HG03196 (cell line): ENCODE measurements at regions not wholly inside any gene's neighbourhood (a gene's known extent, or its start where the extent isn't known, plus 50 kb on each side); places are given as distances from the start of the nearest gene placed in this dataset.

Experiments used
- ATAC-seq: cut with Tn5 transposase; IDR thresholded peaks from one replicate; pipeline ENCODE4 v1.9.1; 2021; ENCODE audit not compliant: unreplicated experiment

DNA sequence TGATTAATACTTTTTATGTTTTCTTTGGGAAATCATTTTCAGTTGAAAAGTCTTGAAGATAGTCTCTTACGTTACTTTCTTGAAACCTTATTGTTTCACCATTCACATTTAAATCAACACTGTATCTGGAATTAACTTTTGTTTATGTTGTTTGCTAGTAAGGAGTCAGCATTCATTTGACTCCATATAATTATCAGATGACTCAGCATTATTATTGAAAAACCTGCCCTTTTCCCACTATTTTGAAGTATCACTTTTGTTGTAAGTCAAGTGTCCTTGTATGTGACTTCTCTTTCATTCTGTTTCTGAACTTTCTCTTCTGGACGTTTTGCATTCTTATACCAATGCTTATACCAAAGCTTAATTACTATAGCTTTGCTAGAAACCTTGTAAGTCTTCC lies 186.1 kb upstream of the KLF12 start:
- ATAC-seq, result no peak

DNA sequence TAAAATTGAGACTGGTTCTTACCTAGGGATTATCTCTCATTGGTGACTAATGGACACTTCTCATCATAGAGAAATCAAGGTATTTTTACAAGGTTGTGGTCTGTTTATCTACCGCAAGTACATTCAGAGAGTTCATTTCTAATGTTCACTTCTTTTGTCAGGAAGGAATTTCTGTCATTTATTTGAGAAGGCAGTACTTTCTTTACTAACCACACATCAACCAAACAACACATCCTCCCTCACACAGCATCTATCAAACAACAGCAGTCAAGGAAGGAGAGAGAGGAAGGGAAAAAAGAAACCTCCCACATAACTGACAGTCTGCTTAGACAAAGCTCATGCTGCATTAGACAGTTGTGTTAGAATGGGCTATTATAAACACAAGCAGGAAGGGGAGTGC lies 182.3 kb upstream of the KLF12 start:
- ATAC-seq, result no peak

DNA sequence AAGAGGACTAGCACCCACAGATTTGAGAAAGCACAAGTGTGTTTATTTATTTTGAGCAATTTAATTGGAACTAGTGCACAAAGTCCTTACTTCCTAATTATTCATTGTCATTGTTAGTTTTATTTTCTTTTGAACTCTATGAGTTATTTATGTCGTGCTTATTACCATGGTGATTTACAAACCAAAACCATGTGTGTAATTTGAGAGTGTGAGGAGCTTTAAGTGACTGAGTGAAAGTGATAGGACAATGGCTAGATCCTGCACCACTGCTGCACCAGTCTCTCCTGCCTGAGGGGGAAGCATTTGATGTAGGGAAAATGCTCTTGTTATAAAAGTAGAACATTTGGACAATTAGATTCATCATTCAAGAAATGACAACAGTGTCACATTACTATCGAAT lies 172.3 kb upstream of the KLF12 start:
- ATAC-seq, result no peak

DNA sequence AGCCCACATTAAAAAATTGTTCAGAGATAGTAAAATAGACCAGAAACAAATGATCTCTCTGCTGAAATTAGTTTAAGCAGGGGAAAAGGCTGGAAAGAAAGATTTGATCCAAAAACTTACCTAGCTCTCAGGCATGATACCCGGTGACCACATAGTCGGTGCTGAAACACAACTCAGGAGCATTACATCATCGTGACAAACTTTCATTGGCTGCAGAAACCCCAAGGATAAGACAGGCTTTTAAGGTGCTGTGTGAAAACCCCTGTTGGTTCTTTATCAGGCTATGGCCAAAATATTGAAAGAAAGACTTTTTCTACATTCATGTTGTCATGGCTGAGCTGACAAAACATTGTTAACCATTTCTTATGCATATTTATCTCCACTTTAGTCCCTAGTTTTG lies 171.7 kb upstream of the KLF12 start:
- no peak for ATAC-seq

DNA sequence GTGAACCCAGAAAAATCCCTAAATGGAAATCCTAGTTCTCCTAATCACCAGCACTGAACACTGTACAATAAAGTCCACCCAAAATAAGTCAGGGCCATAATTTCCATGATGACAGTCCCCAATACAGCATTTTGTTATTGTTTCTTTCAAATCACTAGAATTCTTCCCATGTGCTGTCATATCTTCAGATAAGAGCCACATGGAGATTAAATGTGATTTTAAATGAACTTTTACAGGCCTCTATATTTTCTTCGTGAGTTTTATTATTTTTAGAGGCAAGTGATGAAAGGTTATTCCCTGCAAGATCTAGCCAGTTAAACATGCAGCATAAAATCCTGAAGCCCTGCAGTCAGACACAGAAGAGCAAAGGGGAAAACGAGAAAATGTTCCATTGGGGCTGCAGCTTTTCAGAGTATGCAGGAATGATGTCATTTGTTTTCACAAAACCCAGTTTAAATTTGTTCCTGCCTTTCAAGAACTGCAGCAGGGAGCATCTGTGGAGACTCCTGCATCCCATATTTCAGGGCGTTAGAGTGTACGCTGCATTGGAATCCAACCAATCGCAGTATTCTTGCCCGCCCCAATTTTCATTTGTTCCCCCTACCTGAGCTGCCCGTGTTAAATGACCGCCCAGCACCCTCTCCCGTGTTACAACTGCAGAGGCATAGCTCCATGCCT lies 167.2 kb upstream of the KLF12 start:
- ATAC-seq, result no peak

DNA sequence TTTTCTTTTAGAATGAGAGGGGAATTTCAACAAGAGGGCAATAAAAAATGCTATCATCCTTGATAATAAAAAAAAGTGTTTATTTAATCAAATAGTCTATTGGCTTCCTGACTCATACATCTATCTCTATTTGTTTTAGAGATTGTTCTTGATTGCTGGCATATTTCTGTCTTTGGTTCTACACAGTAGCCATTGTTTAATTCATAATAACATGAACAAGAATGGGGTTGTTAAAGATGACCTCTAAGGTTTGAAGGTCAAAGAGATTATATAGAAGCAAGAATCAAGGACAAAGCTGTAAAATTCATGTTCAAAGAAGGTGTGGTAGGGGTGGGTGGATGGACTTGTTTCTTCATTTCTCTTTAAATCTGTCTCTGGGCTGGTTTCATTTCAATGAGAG lies 166.0 kb upstream of the KLF12 start:
- ATAC-seq, result no peak

DNA sequence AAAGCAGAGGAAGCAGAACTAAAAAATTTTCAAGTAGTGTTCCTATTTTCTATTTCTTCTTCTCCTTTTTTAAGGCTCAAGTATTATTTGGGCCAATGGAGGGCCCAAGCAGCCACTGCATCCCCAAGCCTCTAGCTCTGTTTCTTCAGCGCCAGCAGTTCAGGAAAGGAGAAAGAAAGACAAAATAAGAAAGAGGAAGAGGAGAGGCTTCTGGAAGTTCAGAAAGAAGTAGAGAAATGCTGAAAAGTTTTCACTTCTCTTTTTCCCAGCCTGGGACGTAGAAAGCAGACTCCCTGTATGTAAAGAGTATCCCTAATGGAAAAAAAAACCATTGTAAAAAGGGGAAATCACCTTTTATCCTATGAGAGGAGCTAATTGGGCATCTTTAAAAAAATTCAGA lies 165.5 kb upstream of the KLF12 start:
- ATAC-seq, result no peak

DNA sequence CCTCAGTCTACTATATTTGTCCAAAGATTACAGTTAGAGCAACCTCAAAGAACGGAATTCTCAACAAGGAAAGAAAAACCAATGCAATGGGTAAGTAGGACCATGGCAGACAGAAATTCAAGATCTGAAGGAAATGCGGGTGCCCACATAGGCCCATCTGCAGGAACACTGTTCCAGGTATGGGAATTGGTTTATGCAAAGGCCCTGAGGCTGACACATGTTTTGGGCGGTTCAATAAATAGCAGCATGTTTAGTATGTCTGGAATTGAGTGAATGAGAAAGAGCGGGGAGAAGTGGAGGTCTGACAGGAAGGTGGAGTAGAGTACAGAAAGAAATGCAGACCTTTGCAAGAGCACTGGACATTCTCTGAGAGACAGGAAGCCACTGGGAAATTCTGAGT lies 164.7 kb upstream of the KLF12 start:
- ATAC-seq, result no peak

DNA sequence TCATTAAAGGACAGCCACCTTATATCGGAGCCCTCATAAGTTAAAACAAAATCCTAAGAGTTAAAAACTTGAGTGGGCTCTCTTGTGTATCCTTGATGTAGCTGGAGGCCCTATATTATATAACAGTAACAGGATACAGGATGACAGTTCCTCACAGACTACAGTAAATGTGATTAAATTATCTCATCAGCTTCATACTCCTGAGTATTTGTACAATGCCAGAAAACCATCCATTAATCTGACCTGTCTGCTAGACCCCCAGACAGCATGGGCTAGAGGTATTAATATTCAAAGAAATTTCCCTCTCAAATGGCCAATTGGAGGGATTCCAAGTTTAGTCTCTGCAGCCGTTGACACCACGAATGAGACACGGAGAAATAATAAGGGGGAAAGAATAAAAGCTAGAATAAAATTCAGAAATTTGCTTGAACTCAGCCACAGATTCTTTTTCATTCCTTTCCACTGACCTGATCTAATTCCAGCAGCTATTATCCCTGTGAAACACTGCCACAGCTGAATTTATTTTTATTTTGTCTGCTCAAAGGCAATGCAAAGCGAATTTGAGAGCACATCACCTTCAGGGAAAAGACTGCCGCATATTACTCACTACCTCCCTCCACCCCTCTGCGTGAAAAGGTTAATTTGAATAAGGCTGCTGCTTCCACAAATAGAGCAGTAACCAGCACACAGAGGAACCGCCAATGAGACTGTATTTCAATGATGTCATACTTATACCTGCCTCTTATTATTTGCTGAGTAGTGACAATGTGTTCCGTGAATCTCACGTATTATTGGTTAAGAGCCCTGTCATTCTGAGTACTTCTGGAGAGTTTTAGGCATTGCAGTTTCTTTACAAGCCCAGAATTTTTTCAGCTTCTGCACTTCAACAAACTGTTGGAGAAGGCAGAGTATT lies 155.9 kb upstream of the KLF12 start:
- ATAC-seq, result peak; percentile 45

DNA sequence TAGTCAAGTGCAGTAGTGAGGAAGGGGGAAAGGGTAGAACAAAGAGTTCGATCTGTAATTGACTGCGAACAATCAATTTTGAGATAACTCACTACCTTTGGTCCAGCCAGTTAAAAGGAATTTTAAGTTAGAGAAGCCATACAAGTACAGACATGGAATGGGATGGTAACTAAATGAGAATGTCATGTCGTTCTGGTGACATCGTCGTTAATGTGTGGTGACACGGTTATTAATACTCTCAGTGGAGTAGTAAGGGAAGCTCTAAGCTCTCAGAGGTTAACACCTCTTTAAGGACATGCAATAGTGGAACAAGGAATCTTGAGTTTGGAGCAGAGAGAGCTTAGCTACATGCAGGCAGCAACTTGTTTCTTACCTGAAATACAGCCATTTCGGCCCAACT lies 154.9 kb upstream of the KLF12 start:
- ATAC-seq, result no peak

DNA sequence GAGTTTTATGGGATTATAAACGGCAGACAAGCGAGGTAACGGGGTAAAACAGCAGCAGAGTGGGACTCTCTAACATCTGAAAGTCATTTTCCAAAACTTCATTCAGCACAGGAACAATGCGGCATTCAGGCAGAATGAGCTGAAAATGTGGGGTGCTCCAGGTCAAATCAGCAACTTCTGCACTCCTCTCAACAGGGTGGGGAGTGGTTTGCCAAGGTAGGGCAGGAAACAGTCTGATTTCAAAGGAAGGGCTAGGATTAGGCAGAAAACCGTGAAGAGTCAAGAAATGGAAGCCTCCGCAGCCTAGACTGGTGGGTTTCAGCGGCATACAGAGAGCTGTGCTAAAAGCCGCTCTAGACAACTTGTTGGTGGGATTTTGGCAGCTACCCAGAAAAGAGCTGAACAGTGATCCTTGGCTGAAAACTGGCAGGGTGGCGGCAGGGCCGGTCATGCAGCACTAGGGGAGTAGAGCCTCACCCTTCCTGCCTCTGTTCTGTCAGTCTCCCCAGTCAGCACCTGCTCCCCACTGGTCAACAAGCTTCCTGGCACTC lies 154.2 kb upstream of the KLF12 start:
- ATAC-seq, result no peak

DNA sequence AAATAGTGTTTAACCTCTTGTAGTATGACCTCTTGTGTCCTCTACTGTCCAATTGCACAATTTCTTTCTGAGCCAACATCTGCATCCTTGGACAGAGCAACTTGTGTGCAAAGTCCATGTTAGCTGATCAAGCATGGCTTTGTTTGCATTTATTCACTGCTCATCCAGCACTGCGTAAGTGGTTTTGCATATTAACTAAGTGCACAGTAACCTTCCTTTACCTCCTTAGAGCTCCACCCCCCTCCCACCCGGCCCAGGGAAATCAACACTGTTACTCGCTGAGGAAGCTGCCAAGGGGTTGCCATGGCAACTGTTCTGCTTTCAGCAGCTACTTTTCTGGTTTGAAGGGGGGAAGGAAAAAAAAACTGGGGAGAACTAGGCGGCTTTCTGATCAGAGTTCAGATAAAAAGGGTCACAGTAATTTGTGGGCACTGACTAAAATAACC lies 153.5 kb upstream of the KLF12 start:
- peak; percentile 41 for ATAC-seq

DNA sequence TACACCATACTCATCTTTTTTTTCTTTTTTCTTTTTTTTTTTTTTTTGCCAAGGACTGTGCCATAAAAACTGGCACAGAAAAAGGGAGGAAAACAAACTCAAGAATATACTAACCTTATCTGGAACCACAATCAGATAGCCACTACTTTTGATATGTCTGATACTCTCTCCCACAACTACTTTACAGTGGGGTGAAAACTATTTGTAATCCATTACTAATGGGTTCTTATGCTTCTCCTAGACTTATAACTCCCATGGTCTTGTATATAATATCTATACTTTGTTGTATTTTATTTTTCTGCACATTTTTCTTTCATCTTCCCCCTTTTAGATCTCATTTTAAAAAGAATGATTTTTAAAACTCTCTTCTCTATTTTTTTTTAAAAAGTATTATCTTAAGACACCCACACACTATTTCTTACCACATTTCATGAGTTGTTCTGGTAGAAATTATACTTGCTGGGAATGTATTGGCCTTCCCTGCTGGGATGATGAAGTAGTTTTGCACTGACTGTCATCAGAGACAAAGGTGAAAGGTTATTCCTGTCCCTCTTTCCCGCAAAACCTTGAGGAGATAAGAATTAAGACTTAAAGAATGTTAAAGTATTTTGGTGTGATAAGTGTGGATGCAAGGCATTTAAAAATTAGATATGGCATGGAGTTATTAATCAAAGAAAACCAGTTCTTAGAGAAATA lies 146.7 kb upstream of the KLF12 start:
- no peak for ATAC-seq

DNA sequence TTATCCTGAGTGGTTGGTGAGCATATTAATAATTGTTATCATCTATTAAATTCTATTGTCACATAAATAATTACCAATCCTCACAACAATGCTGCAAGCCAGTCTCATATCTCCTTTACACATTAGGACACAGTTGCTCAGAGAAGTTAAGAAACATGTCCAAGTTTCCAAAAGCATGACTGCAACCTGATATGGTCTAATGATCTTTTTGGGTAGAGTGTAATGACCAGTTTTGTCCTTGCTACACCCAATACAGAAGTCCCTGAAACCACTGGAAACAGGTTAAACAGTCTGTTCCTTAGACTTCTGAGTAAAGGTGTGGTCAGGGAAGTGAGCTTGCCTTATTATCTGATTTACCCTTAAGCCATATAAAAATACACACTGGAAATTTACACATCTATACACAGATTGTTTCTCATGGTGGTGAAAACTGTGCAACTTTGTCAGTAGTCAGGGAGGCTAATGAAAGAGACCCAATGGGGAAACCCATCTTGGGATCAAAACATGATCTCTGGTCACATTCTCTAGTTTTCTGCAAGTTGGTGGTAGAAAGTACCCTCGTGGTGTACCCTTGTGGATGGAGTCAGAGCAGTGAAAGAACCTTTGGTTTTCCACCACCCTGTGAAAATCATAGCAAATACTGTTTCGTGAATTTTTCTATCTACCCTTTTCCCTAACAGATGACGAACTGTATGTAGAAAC lies 146.0 kb upstream of the KLF12 start:
- ATAC-seq, result no peak

DNA sequence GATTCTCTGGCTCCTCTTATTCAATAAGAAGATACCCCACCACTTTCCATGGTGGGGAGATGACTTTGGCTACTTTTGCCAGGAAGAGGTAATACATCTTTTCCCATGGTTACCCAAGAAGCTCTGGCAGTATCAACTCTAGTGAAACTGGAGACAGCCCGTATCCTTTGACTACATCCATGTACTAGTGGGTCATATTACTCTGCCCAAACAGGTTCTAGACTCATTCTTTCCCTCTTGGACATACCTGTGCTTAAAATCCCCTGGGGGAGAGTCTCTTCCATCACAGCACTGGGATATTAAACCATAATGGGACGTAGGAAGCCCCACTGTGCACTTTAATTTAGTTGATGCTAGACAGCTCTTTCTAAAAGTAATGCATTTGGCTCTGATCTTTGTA lies 144.7 kb upstream of the KLF12 start:
- no peak for ATAC-seq

DNA sequence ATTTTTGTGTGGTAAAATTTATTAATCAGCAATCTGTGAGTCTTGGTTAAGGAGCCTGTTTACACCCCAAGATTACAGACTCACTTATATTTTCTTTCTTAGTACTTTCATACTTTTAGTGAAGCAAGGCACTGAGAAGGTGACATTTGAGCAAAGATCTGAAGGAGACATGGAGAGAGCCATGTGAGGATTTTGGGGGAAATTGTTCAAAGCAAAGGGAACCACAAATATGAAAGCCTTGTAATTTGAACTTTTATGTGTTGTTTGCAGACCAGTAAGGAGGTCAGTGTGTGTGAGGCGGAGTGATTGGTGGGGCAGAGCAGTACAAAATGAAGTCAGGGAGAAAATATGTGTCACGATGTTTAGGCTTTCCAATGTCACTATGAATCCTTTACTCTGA lies 140.7 kb upstream of the KLF12 start:
- no peak for ATAC-seq

DNA sequence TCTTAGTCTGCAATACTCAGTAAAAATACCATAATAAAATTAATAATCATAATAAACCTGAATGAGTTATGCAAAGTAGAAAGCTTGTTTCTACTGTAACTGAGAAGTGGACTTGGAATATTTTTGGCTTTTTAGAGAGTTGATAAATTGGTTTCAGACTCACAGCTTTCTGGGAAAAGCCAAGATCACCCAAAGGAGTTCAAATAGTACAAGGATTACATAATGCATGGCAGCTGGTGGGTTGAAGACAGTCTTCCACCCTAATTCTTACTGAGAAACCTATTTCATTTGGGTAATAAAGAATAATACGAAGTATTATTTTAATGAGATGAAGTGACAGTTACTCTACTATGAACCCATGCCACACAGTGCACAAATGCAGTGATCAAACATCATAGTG lies 139.4 kb upstream of the KLF12 start:
- no peak for ATAC-seq

DNA sequence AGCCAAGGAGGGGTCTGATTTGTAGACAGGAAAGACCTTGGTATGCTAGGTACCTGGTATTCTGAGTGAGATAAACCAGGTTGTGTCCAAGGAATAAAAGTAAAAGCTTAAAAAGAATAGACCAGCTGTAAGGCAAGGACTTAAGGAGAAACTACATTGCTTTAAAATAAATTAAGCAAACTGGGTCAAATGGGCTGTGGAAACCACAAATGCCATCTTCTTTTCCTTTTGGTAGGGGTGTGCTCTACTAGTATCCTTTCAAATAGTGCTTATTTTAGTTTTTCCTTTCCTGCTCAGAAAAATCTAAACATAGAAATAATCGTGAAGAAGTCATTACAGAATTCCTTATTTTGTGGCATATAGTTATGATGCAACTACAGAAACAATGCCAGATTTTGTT lies 138.6 kb upstream of the KLF12 start:
- no peak for ATAC-seq

DNA sequence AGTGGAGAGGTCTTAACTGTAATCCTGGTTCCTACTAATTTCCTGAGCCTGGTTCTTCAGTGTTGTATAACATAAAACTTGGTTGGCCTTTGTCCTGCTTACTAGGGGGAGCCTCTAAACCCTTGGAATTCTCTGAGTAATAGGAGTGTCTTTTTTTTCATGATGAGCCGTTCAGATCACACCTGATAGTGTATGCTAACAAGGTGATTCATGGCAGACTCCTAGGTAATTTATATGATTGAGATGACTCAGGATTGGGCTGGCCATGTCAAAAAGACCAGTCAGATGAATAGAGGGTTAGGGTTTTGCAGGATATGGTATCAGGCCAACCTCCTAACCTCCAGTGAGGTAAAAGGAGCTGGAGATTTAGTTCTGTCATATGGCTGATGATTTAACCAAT lies 135.8 kb upstream of the KLF12 start:
- ATAC-seq, result no peak

DNA sequence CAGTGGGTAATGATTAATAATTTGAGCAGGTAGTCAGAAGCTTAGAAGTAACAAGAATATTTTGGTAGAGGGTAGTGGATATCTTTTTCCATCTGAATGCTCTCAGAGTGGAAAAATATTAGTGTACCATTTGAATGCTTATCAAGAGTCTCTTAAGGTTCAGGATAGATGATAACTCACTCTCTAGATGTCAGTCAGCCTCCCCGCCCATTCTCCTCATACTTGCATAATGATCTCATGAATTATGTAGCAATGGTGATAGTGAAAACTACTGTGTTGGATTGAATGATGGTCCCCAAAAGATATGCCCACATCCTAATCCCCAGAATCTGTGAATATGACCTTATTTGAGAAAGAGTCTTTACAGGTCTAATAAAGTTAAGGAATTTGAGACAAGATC lies 132.7 kb upstream of the KLF12 start:
- no peak for ATAC-seq

DNA sequence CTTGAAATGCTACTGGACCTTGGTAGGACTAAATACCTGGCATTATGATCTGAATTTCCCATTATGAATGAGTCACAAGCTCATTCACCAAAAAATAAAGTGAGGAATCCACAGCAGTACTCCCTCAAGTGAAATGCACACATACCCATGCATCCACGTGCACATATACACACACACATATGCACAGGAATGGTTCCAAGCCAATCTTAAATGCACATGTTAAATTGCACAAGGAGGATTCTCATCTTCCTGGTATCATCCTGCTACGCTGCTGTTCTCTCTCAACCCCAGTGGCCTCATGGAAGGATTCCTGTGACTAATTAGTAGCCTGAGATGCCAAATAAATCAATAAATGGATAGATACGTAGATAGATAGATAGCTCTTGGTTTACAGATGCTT lies 132.1 kb upstream of the KLF12 start:
- ATAC-seq, result no peak
